ENCODE measurements at regions not wholly inside any gene's neighbourhood (a gene's known extent, or its start where the extent isn't known, plus 50 kb on each side); places are given as distances from the start of the nearest gene placed in this dataset.

DNA sequence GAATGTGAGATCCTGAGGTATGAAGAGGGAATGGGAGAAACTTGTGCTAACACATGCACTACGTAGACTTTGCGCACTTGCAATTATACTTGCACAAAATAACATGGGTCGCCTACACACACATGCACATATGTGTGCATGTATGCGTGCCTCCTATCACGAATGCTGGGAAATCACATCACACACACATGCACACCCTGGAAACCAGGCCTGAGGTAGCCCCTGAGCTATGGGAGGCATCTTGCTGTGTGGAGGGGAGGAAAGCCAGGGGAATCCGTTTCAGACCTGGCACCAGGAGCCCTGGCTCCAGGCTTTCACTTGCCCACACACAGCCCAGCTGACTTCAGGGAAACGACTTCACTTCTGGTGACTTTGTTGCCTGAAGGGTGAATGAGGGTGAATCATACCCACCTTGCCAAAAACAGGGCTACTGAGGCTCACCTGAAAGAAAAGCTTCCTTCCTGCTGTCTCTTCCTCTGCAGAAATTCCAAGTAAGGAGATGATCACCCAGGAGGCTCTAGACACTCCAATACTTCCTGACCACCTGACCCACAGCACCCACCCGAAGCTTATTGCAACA, 136.0 kb upstream of the NGF start:
- intact Hi-C loops (cut with micrococcal nuclease; ENCODE audit: unreplicated experiment) (no loop called here), in situ Hi-C loops (cut with HindIII; ENCODE audit: extremely low pct_ligation_motif_present, low pct_unique_long_range_greater_than_20kb) (no loop called here)
- H2AFZ ChIP-seq (ENCODE audit: low read length), result no peak overlapping the region
- H3K9me3 ChIP-seq (ENCODE audit: low read length), result no peaks in the 10 kb centered on the region
- ATAC-seq, result no peak
- H3K79me2 ChIP-seq (ENCODE audit: insufficient read depth, low read length), result no peaks in the 10 kb centered on the region
- no TSS peak for BruUV-seq (replicated peaks)
- H3K4me3 ChIP-seq (replicated peaks in 1 of 3; ENCODE audit: insufficient read depth in 1 of 3, low read depth in 2 of 3, low read length in 3 of 3), result no peak overlapping the region
- WGBS (ENCODE audit: low lambda C conversion rate), result 32% methylated on average over 5 of the region's 8 CpGs
- H4K20me1 ChIP-seq (ENCODE audit: insufficient read depth, low read length), result no peaks in the 10 kb centered on the region
- H3K27me3 ChIP-seq (ENCODE audit: control insufficient read depth in 1 of 2, insufficient read depth in 2 of 2, low read length in 2 of 2), result no peaks in the 10 kb centered on the region
- no peak for DNase-seq (ENCODE audit: low spot score)
- H3K4me1 ChIP-seq (ENCODE audit: insufficient read depth, low read length), result no peaks in the 10 kb centered on the region
- POLR2A ChIA-PET, result no interaction called here
- no peak overlapping the region for H3K4me2 ChIP-seq (ENCODE audit: low read depth, low read length)
- no peaks in the 10 kb centered on the region for H3K36me3 ChIP-seq (replicated peaks in 1 of 2; ENCODE audit: control insufficient read depth in 1 of 2, insufficient read depth in 2 of 2, low read length in 2 of 2)
- CTCF ChIA-PET (ENCODE audit: low intra/inter-chr PET ratio, low total read pairs), result no interaction called here
- no peak for FAIRE-seq
- no peak overlapping the region for H3K27ac ChIP-seq (ENCODE audit: extremely low read length, insufficient read depth, low read length)
- H3K9ac ChIP-seq (ENCODE audit: insufficient read depth, low read depth, low read length), result no peak overlapping the region
- TF ChIP-seq ZNF281 (CRISPR knock-in tag; IDR thresholded peaks at IDR 0.05; ENCODE audit: borderline replicate concordance), result no peak
- TF ChIP-seq KLF11 (CRISPR knock-in tag; IDR thresholded peaks at IDR 0.05), result no peak
- TF ChIP-seq, protein P1, sequence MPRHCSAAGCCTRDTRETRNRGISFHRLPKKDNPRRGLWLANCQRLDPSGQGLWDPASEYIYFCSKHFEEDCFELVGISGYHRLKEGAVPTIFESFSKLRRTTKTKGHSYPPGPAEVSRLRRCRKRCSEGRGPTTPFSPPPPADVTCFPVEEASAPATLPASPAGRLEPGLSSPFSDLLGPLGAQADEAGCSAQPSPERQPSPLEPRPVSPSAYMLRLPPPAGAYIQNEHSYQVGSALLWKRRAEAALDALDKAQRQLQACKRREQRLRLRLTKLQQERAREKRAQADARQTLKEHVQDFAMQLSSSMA (CRISPR knock-in tag; IDR thresholded peaks at IDR 0.05), result no peak
- TF ChIP-seq E2F1 (CRISPR knock-in tag; IDR thresholded peaks at IDR 0.05), result no peak
- TF ChIP-seq, protein P2, sequence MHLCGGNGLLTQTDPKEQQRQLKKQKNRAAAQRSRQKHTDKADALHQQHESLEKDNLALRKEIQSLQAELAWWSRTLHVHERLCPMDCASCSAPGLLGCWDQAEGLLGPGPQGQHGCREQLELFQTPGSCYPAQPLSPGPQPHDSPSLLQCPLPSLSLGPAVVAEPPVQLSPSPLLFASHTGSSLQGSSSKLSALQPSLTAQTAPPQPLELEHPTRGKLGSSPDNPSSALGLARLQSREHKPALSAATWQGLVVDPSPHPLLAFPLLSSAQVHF (CRISPR knock-in tag; IDR thresholded peaks at IDR 0.05), result no peak
- TF ChIP-seq KDM2A (CRISPR knock-in tag; IDR thresholded peaks at IDR 0.05; ENCODE audit: borderline replicate concordance, low read depth), result no peak
- TF ChIP-seq KLF6 (CRISPR knock-in tag; IDR thresholded peaks at IDR 0.05), result no peak
- no peak for TF ChIP-seq NAIF1 (CRISPR knock-in tag; IDR thresholded peaks at IDR 0.05; ENCODE audit: borderline replicate concordance)
- TF ChIP-seq ZNF282 (IDR thresholded peaks at IDR 0.05; ENCODE audit: partially characterized antibody), result no peak
- no peak for TF ChIP-seq ZNF329 (CRISPR knock-in tag; IDR thresholded peaks at IDR 0.05; ENCODE audit: low read depth)
- TF ChIP-seq SKIL (CRISPR knock-in tag; IDR thresholded peaks at IDR 0.05; ENCODE audit: borderline replicate concordance), result no peak
- TF ChIP-seq, protein P3, sequence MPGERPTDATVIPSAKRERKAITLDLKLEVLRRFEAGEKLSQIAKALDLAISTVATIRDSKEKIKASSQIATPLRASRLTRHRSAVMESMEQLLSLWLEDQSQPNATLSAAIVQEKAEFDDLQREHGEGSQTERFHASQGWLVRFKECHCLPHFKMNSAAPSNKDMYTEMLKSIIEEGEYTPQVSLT (CRISPR knock-in tag; IDR thresholded peaks at IDR 0.05; ENCODE audit: borderline replicate concordance, low read depth), result no peak
- TF ChIP-seq, protein P4, sequence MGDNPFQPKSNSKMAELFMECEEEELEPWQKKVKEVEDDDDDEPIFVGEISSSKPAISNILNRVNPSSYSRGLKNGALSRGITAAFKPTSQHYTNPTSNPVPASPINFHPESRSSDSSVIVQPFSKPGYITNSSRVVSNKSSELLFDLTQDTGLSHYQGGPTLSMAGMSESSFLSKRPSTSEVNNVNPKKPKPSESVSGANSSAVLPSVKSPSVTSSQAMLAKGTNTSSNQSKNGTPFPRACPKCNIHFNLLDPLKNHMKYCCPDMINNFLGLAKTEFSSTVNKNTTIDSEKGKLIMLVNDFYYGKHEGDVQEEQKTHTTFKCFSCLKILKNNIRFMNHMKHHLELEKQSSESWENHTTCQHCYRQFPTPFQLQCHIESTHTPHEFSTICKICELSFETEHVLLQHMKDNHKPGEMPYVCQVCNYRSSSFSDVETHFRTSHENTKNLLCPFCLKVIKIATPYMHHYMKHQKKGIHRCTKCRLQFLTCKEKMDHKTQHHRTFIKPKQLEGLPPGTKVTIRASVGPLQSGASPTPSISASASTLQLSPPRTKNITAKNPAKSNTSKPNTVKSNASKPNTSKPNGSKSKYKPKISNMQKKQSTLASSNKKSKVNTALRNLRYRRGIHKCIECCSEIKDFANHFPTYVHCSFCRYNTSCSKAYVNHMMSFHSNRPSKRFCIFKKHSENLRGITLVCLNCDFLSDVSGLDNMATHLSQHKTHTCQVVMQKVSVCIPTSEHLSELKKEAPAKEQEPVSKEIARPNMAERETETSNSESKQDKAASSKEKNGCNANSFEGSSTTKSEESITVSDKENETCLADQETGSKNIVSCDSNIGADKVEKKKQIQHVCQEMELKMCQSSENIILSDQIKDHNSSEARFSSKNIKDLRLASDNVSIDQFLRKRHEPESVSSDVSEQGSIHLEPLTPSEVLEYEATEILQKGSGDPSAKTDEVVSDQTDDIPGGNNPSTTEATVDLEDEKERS (CRISPR knock-in tag; IDR thresholded peaks at IDR 0.05), result no peak

Data from HepG2 (cell line).